ENCODE measurements at regions not wholly inside any gene's neighbourhood (a gene's known extent, or its start where the extent isn't known, plus 50 kb on each side); places are given as distances from the start of the nearest gene placed in this dataset.

DNA sequence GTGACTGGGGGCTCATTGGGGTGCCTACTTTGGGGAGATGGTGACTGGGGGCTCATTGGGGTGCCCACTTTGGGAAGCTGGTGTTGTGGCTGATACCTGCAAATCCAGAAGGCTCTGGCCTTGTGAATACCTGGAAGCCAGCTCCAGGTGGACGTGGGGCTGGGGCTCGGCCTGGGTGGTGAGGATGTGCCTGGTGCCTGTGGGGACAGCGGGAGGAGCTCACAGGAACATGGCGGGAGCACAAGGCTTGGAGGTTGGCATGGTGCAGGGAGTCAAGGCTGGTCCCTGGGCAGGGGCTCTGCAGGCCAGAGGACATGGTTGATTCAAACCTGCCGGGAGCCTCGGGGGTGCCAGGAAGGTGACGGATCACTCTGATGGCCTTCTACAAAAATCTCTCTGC lies 1165.7 kb downstream of the BRD1 start (continued):
- TF ChIP-seq, protein P1, sequence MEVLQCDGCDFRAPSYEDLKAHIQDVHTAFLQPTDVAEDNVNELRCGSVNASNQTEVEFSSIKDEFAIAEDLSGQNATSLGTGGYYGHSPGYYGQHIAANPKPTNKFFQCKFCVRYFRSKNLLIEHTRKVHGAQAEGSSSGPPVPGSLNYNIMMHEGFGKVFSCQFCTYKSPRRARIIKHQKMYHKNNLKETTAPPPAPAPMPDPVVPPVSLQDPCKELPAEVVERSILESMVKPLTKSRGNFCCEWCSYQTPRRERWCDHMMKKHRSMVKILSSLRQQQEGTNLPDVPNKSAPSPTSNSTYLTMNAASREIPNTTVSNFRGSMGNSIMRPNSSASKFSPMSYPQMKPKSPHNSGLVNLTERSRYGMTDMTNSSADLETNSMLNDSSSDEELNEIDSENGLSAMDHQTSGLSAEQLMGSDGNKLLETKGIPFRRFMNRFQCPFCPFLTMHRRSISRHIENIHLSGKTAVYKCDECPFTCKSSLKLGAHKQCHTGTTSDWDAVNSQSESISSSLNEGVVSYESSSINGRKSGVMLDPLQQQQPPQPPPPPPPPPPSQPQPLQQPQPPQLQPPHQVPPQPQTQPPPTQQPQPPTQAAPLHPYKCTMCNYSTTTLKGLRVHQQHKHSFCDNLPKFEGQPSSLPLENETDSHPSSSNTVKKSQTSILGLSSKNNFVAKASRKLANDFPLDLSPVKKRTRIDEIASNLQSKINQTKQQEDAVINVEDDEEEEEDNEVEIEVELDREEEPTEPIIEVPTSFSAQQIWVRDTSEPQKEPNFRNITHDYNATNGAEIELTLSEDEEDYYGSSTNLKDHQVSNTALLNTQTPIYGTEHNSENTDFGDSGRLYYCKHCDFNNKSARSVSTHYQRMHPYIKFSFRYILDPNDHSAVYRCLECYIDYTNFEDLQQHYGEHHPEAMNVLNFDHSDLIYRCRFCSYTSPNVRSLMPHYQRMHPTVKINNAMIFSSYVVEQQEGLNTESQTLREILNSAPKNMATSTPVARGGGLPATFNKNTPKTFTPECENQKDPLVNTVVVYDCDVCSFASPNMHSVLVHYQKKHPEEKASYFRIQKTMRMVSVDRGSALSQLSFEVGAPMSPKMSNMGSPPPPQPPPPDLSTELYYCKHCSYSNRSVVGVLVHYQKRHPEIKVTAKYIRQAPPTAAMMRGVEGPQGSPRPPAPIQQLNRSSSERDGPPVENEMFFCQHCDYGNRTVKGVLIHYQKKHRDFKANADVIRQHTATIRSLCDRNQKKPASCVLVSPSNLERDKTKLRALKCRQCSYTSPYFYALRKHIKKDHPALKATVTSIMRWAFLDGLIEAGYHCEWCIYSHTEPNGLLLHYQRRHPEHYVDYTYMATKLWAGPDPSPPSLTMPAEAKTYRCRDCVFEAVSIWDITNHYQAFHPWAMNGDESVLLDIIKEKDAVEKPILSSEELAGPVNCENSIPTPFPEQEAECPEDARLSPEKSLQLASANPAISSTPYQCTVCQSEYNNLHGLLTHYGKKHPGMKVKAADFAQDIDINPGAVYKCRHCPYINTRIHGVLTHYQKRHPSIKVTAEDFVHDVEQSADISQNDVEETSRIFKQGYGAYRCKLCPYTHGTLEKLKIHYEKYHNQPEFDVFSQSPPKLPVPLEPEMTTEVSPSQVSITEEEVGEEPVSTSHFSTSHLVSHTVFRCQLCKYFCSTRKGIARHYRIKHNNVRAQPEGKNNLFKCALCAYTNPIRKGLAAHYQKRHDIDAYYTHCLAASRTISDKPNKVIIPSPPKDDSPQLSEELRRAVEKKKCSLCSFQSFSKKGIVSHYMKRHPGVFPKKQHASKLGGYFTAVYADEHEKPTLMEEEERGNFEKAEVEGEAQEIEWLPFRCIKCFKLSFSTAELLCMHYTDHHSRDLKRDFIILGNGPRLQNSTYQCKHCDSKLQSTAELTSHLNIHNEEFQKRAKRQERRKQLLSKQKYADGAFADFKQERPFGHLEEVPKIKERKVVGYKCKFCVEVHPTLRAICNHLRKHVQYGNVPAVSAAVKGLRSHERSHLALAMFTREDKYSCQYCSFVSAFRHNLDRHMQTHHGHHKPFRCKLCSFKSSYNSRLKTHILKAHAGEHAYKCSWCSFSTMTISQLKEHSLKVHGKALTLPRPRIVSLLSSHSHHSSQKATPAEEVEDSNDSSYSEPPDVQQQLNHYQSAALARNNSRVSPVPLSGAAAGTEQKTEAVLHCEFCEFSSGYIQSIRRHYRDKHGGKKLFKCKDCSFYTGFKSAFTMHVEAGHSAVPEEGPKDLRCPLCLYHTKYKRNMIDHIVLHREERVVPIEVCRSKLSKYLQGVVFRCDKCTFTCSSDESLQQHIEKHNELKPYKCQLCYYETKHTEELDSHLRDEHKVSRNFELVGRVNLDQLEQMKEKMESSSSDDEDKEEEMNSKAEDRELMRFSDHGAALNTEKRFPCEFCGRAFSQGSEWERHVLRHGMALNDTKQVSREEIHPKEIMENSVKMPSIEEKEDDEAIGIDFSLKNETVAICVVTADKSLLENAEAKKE (CRISPR knock-in tag; IDR thresholded peaks at IDR 0.05) = no peak
- TF ChIP-seq NANOG (IDR thresholded peaks at IDR 0.05; ENCODE audit: borderline replicate concordance) = no peak
- TF ChIP-seq, protein P2, sequence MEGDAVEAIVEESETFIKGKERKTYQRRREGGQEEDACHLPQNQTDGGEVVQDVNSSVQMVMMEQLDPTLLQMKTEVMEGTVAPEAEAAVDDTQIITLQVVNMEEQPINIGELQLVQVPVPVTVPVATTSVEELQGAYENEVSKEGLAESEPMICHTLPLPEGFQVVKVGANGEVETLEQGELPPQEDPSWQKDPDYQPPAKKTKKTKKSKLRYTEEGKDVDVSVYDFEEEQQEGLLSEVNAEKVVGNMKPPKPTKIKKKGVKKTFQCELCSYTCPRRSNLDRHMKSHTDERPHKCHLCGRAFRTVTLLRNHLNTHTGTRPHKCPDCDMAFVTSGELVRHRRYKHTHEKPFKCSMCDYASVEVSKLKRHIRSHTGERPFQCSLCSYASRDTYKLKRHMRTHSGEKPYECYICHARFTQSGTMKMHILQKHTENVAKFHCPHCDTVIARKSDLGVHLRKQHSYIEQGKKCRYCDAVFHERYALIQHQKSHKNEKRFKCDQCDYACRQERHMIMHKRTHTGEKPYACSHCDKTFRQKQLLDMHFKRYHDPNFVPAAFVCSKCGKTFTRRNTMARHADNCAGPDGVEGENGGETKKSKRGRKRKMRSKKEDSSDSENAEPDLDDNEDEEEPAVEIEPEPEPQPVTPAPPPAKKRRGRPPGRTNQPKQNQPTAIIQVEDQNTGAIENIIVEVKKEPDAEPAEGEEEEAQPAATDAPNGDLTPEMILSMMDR (conservative IDR thresholded peaks at IDR 0.05; ENCODE audit: low read depth in 2 of 2) = no peak
- no peak for TF ChIP-seq CREB1 (CRISPR knock-in tag; IDR thresholded peaks at IDR 0.05; ENCODE audit: low read depth)
- TF ChIP-seq JUNB (IDR thresholded peaks at IDR 0.05; ENCODE audit: unreplicated experiment) = no peak

DNA sequence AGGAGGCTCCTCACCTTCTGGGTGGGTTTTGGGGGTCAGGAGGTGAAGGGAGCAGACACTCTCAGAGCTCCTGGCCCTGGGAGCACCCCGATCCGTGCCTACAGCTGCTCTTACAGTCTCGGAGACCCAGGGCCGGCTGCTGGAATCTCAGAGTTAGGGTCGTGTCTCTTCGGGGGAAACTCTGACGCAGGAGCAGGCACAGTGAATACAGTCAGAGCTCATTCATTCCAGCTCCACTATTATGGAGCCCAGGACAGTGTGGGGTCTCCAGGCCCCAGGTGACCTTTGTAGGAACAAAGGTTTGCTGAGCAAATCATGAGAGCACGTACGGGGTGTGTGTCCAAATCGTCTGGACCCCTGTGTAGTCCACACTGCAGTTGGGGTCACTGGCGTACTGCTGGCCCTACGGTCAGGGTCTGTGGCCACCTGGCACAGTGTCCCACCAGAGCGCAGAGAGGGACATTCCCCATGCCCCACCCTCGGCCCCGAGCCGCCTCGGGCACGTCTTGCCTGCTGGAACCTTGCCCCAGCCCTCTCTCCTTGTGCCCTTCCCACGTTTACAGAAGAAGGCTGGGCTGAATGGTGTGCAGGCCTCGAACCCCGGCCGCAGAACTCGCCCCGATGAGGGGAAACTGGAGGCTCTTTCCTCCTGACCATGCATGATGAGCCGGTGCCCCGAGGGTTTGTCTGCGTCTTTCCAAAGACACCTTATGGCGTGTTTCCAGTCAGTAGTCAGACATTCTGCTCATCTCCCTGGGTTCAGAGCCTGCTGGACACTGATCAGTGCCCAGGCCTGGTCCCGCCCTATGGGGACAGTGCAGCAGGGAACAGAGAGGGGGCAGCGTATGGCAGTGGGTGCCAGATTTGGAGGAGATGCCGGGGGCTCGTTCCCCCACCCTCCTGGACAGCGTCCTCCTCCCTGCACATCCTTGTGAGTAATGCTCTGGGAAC lies 1166.6 kb downstream of the BRD1 start:
- Histone ChIP-seq H3K4me2 (no peak overlapping the region), H3K9me2 (ENCODE audit: insufficient read depth) (no peaks in the 10 kb centered on the region), H3K4me3 (no peak overlapping the region), H4K20me1 (replicated peaks; ENCODE audit: insufficient read depth) (no peaks in the 10 kb centered on the region), H3K36me3 (ENCODE audit: insufficient read depth) (no peaks in the 10 kb centered on the region; the same call in 1 of the 2 replicates), H3K4me1 (ENCODE audit: insufficient read depth) (no peaks in the 10 kb centered on the region), H3K27me3 (ENCODE audit: insufficient read depth) (no peaks in the 10 kb centered on the region), H2AFZ (no peak overlapping the region), H3F3A (replicated peaks; ENCODE audit: low read depth) (no peaks in the 10 kb centered on the region), H3K27ac (ENCODE audit: low read depth) (no peak overlapping the region), H3K79me2 (replicated peaks; ENCODE audit: insufficient read depth) (no peaks in the 10 kb centered on the region)
- no peak for ATAC-seq
- H3K4me3 Mint-ChIP-seq = no peak overlapping the region
- no peak for DNase-seq (ENCODE audit: low spot score)
- peaks cover 21% of the 10 kb centered on the region for H3K9me3 Mint-ChIP-seq
- peaks cover 21% of the 10 kb centered on the region for H3K36me3 Mint-ChIP-seq (ENCODE audit: low read depth)
- no peaks in the 10 kb centered on the region for H3K4me1 Mint-ChIP-seq
- no peak overlapping the region for H3K27ac Mint-ChIP-seq
- peaks cover 8% of the 10 kb centered on the region for H3K27me3 Mint-ChIP-seq (ENCODE audit: insufficient read depth, low read depth, poor library complexity)
- TF ChIP-seq NANOG (IDR thresholded peaks at IDR 0.05; ENCODE audit: borderline replicate concordance) (no peak), STAT1 (IDR thresholded peaks at IDR 0.05; ENCODE audit: unreplicated experiment) (no peak), POLR2AphosphoS5 (IDR thresholded peaks at IDR 0.05; ENCODE audit: low read depth) (no peak)

All from GM23338 (cell line).